H1 (cell line): ENCODE measurements at regions not wholly inside any gene's neighbourhood (a gene's known extent, or its start where the extent isn't known, plus 50 kb on each side); places are given as distances from the start of the nearest gene placed in this dataset.

Source experiments
- CTCF ChIA-PET: fragments of 300-600 bp; sonication (Branson Sonifier 250); formaldehyde crosslinking; loops from one replicate; lab custom pipeline; 2021; ENCODE audit not compliant: partially characterized antibody; lab: Charles Lee
- POLR2A ChIA-PET: fragments of 300-600 bp; sonication (Branson Sonifier 250); formaldehyde crosslinking; loops from one replicate; lab custom pipeline; 2021; ENCODE audit warnings: inconsistent platforms; ENCODE audit not compliant: partially characterized antibody; lab: Charles Lee
- DNase-seq, 2 experiments: peaks; one replicate each; pipeline versions ENCODE4 v3.0.0 to v3.0.0-alpha.2; 2010 to 2022; ENCODE audit warnings: low spot score in 2 of 2, low read depth in 1 of 2, mixed read lengths in 1 of 2
- FAIRE-seq: peaks from 2 replicates; lab custom pipeline; 2011; peaks lifted over from hg19 to GRCh38; lab: Jason Lieb, UNC
- H2AFZ ChIP-seq: 2 replicates; pipeline ENCODE4 v1.8.1; 2012; ENCODE audit warnings: low read length, inconsistent platforms
- H2AK5ac ChIP-seq: 2 replicates; pipeline ENCODE4 v1.6.1; 2013; ENCODE audit warnings: low read depth, low read length
- H2BK120ac ChIP-seq: replicated peaks from 2 replicates; pipeline ENCODE3; 2013; ENCODE audit warnings: low read depth, low read length, inconsistent platforms
- H2BK12ac ChIP-seq: 2 replicates; pipeline ENCODE4 v1.6.1; 2013; ENCODE audit warnings: low read depth, low read length
- H2BK15ac ChIP-seq: 2 replicates; pipeline ENCODE4 v1.6.1; 2013; ENCODE audit warnings: low read length
- H2BK20ac ChIP-seq: 2 replicates; pipeline ENCODE4 v1.6.1; 2013; ENCODE audit warnings: low read length
- H2BK5ac ChIP-seq: 2 replicates; pipeline ENCODE4 v1.6.1; 2013; ENCODE audit warnings: low read depth, low read length
- H3K14ac ChIP-seq: 2 replicates; pipeline ENCODE4 v1.6.1; 2013; ENCODE audit warnings: inconsistent platforms; ENCODE audit not compliant: insufficient read length
- H3K18ac ChIP-seq: 2 replicates; pipeline ENCODE4 v1.6.1; 2013; ENCODE audit warnings: low read length; ENCODE audit errors: extremely low read depth
- H3K23ac ChIP-seq: 2 replicates; pipeline ENCODE4 v1.6.1; 2013; ENCODE audit warnings: inconsistent platforms; ENCODE audit not compliant: insufficient read length
- H3K23me2 ChIP-seq: 2 replicates; pipeline ENCODE4 v1.6.1; 2013; ENCODE audit warnings: low read depth, low read length
- H3K27ac ChIP-seq: 2 replicates; pipeline ENCODE4 v1.6.1; 2011; ENCODE audit warnings: low read depth, low read length, inconsistent platforms
- H3K27me3 ChIP-seq, 4 experiments: replicated peaks in 1 of 4; 1 replicate in 1 of 4; 2 replicates in 3 of 4; pipeline versions ENCODE4 v1.6.1 to v1.8.1; 2011 to 2013; ENCODE audit warnings: low read length in 3 of 4, mild to moderate bottlenecking in 3 of 4, inconsistent platforms in 2 of 4, mixed read lengths in 2 of 4, moderate library complexity in 1 of 4; ENCODE audit not compliant: control insufficient read depth in 3 of 4, insufficient read depth in 3 of 4; ENCODE audit errors: extremely low read depth in 1 of 4
- H3K36me3 ChIP-seq, 4 experiments: 2 replicates each; pipeline versions ENCODE4 v1.6.1 to v1.8.1; 2011 to 2013; ENCODE audit warnings: mild to moderate bottlenecking in 4 of 4, low read length in 3 of 4, moderate library complexity in 2 of 4, control low read depth in 1 of 4, inconsistent platforms in 1 of 4; ENCODE audit not compliant: insufficient read depth in 4 of 4, control insufficient read depth in 2 of 4
- H3K4ac ChIP-seq: replicated peaks from 2 replicates; pipeline ENCODE3; 2013; ENCODE audit warnings: low read length, low read depth, mixed read lengths, inconsistent platforms; ENCODE audit not compliant: insufficient read length
- H3K4me1 ChIP-seq, 4 experiments: replicated peaks in 1 of 4; 1 replicate in 1 of 4; 2 replicates in 3 of 4; pipeline versions ENCODE4 v1.6.1 to v1.8.1; 2011 to 2013; ENCODE audit warnings: low read length in 3 of 4, inconsistent platforms in 2 of 4, mixed read lengths in 1 of 4; ENCODE audit not compliant: insufficient read depth in 4 of 4, control insufficient read depth in 3 of 4
- H3K4me2 ChIP-seq, 2 experiments: 2 replicates each; pipeline versions ENCODE4 v1.6.1 to v1.8.1; 2011 to 2013; ENCODE audit warnings: low read depth in 2 of 2, low read length in 2 of 2, control low read depth in 1 of 2, inconsistent platforms in 1 of 2, mild to moderate bottlenecking in 1 of 2; ENCODE audit not compliant: insufficient read depth in 1 of 2
- H3K4me3 ChIP-seq, 4 experiments: fragments of 200-600, 300-600 bp in 1 of 4; sonication (generic), shearing (Covaris generic), sonication (Bioruptor Twin) in 1 of 4; 2 replicates each; pipeline versions ENCODE4 v1.5.1 to v1.8.1; 2011 to 2016; ENCODE audit warnings: low read length in 4 of 4, low read depth in 3 of 4, control low read depth in 2 of 4, inconsistent platforms in 2 of 4, mild to moderate bottlenecking in 2 of 4, mixed read lengths in 1 of 4, moderate library complexity in 1 of 4; ENCODE audit not compliant: insufficient read depth in 2 of 4; ENCODE audit errors: extremely low read depth in 1 of 4
- H3K56ac ChIP-seq: replicated peaks from 2 replicates; pipeline ENCODE3; 2013; ENCODE audit warnings: low read depth, mild to moderate bottlenecking, mixed read lengths, low read length, inconsistent platforms; ENCODE audit not compliant: insufficient read length
- H3K79me1 ChIP-seq: 2 replicates; pipeline ENCODE4 v1.6.1; 2013; ENCODE audit warnings: low read depth, low read length, control low read depth
- H3K79me2 ChIP-seq, 2 experiments: 2 replicates each; pipeline versions ENCODE4 v1.6.1 to v1.8.1; 2012 to 2013; ENCODE audit warnings: low read length in 2 of 2, mild to moderate bottlenecking in 2 of 2, inconsistent platforms in 1 of 2; ENCODE audit not compliant: insufficient read depth in 2 of 2, control insufficient read depth in 1 of 2
- H3K9ac ChIP-seq, 4 experiments: replicated peaks in 1 of 4; 1 replicate in 1 of 4; 2 replicates in 3 of 4; pipeline versions ENCODE4 v1.6.1 to v1.8.1; 2011 to 2013; ENCODE audit warnings: low read depth in 3 of 4, low read length in 3 of 4, control low read depth in 2 of 4, mild to moderate bottlenecking in 2 of 4, moderate library complexity in 2 of 4, inconsistent platforms in 1 of 4; ENCODE audit errors: extremely low read depth in 1 of 4
- H3K9me3 ChIP-seq, 2 experiments: 2 replicates each; pipeline versions ENCODE4 v1.6.1 to v1.8.1; 2012 to 2013; ENCODE audit warnings: mild to moderate bottlenecking in 2 of 2, moderate library complexity in 2 of 2, control low read depth in 1 of 2, inconsistent platforms in 1 of 2, low read depth in 1 of 2, low read length in 1 of 2, mixed read lengths in 1 of 2; ENCODE audit not compliant: insufficient read depth in 2 of 2
- H4K20me1 ChIP-seq, 2 experiments: replicated peaks in 1 of 2; 2 replicates each; pipeline versions ENCODE3 to v1.8.1; 2011 to 2013; ENCODE audit warnings: inconsistent platforms in 2 of 2, low read length in 2 of 2, mild to moderate bottlenecking in 1 of 2; ENCODE audit not compliant: insufficient read depth in 2 of 2, control insufficient read depth in 1 of 2
- H4K5ac ChIP-seq: 2 replicates; pipeline ENCODE4 v1.6.1; 2013; ENCODE audit warnings: low read length, low read depth, mixed read lengths, inconsistent platforms; ENCODE audit not compliant: insufficient read length
- H4K8ac ChIP-seq: 2 replicates; pipeline ENCODE4 v1.8.0; 2013; ENCODE audit warnings: mild to moderate bottlenecking, moderate library complexity, low read length, inconsistent platforms; ENCODE audit not compliant: insufficient read depth; ENCODE audit errors: extremely low read depth
- H4K91ac ChIP-seq: replicated peaks from 2 replicates; pipeline ENCODE3; 2013; ENCODE audit warnings: low read length, mixed read lengths, inconsistent platforms; ENCODE audit not compliant: insufficient read length
- E2F6 ChIP-seq: IDR thresholded peaks from 2 replicates; pipeline ENCODE4 v1.6.1; 2012; ENCODE audit warnings: inconsistent platforms
- GTF2F1 ChIP-seq: IDR thresholded peaks from 2 replicates; pipeline ENCODE4 v1.6.1; 2012; ENCODE audit warnings: low read depth, low read length, improper control_type of control experiment, borderline replicate concordance
- POLR2AphosphoS5 ChIP-seq: IDR thresholded peaks from 2 replicates; pipeline ENCODE4 v1.6.1; 2011; ENCODE audit warnings: low read depth, low read length
- RNF2 ChIP-seq: fragments of 200-900, 300-1000 bp; sonication (generic); IDR thresholded peaks from 2 replicates; pipeline ENCODE4 v1.7.1; 2016; ENCODE audit warnings: borderline replicate concordance, low read depth, mild to moderate bottlenecking, antibody characterized with exemption, low read length; ENCODE audit not compliant: poor library complexity, severe bottlenecking; ENCODE audit errors: missing control alignments
- SUZ12 ChIP-seq: fragments of 200-600 bp; sonication (generic); IDR thresholded peaks from 2 replicates; pipeline ENCODE4 v1.6.1; 2012; ENCODE audit warnings: mild to moderate bottlenecking, inconsistent platforms, low read length, moderate library complexity, mixed read lengths
- TAF1 ChIP-seq: IDR thresholded peaks from 2 replicates; pipeline ENCODE4 v1.6.1; 2011; ENCODE audit warnings: mild to moderate bottlenecking, low read depth, low read length
- TBP ChIP-seq: IDR thresholded peaks from 2 replicates; pipeline ENCODE4 v1.6.1; 2011; ENCODE audit warnings: low read depth, low read length, improper control_type of control experiment
- TEAD4 ChIP-seq: IDR thresholded peaks from 2 replicates; pipeline ENCODE4 v1.6.1; 2012; ENCODE audit warnings: low read depth, low read length, inconsistent platforms, mixed read lengths
- USF2 ChIP-seq: IDR thresholded peaks from 2 replicates; pipeline ENCODE4 v1.6.1; 2011; ENCODE audit warnings: low read length, improper control_type of control experiment
- YY1 ChIP-seq: IDR thresholded peaks from 2 replicates; pipeline ENCODE4 v1.6.1; 2011; ENCODE audit warnings: low read depth, mild to moderate bottlenecking, low read length

- Histone ChIP-seq H2BK20ac (no peak overlapping the region), H2BK120ac (no peak overlapping the region), H3K23ac (no peak overlapping the region), H3K9me3 (peaks cover 0 to 12% of the 10 kb centered on the region in 2 experiments; a peak in 2 of 4 replicates), H3K14ac (no peak overlapping the region), H3K9ac (no peak overlapping the region), H3K27me3 (no peaks in the 10 kb centered on the region), H3K56ac (no peak overlapping the region), H2BK5ac (no peak overlapping the region), H2BK12ac (no peak overlapping the region), H3K79me1 (no peaks in the 10 kb centered on the region), H2AK5ac (no peak overlapping the region), H2BK15ac (no peak overlapping the region), H4K8ac (no peak overlapping the region), H3K23me2 (no peaks in the 10 kb centered on the region), H4K20me1 (no peaks in the 10 kb centered on the region), H3K79me2 (no peaks in the 10 kb centered on the region), H4K5ac (no peak overlapping the region), H3K27ac (no peak overlapping the region), H3K4me1 (no peaks in the 10 kb centered on the region), H3K36me3 (no peaks in the 10 kb centered on the region), H3K4me2 (no peak overlapping the region), H3K4me3 (no peak overlapping the region), H4K91ac (no peak overlapping the region), H3K18ac (no peak overlapping the region), H3K4ac (no peak overlapping the region), H2AFZ (no peak overlapping the region)
- TF ChIP-seq USF2 (no peak), SUZ12 (no peak), YY1 (no peak), TBP (no peak), TEAD4 (no peak), RNF2 (no peak), POLR2AphosphoS5 (no peak), E2F6 (no peak), GTF2F1 (no peak), TAF1 (no peak)
- ChIA-PET POLR2A (no interaction called here), CTCF (no interaction called here)
- FAIRE-seq (no peak), DNase-seq (no peak)
Observed at GRCh38 chrY:21315366-21315765, 195.8 kb upstream of the RBMY1B start.
